NCI-H446 (cell line): ENCODE measurements at regions not wholly inside any gene's neighbourhood (a gene's known extent, or its start where the extent isn't known, plus 50 kb on each side); places are given as distances from the start of the nearest gene placed in this dataset.
"Not testable (repeated sequence)": the region's sequence is repeated elsewhere in the genome, so short reads cannot be mapped to it uniquely, and the experiment has no call there.

Experiments used
- DNase-seq, 2 experiments: peaks; one replicate each; lab custom pipeline; 2025; lab: John Stamatoyannopoulos, UW

DNA sequence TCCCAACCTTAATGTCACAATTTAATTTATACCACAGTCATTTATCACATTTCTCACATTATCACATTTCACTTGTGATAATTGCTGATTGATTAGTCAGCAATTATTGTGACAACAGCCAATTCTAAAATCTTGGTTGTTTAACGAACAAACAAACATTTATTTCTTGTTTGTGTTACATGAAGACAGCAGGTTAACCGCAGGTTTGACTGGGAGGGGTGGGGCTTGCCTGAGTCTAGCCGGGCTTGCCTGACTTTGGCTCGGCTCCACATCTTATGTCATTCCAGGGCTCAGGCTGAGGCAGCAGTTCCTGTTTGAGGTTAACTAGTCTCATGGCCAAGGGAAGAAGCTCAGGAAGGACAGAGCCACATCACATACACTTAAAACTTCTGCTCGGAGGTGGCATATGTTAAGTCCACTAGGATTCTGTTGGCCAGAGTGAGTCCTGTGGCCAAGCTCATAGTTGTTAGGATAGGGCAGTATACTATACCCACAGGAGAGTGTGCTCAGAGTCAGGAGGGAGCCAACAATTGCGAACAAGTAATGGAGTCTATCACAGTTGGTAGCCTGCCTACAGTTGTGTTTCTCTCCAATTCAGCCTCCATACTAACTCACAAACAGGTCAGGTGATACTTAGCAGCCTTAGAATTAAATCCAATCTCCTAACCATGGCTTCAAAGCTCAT, 90.0 kb upstream of the IFNGR1 start:
- peak; percentile 16 to 68 for DNase-seq

DNA sequence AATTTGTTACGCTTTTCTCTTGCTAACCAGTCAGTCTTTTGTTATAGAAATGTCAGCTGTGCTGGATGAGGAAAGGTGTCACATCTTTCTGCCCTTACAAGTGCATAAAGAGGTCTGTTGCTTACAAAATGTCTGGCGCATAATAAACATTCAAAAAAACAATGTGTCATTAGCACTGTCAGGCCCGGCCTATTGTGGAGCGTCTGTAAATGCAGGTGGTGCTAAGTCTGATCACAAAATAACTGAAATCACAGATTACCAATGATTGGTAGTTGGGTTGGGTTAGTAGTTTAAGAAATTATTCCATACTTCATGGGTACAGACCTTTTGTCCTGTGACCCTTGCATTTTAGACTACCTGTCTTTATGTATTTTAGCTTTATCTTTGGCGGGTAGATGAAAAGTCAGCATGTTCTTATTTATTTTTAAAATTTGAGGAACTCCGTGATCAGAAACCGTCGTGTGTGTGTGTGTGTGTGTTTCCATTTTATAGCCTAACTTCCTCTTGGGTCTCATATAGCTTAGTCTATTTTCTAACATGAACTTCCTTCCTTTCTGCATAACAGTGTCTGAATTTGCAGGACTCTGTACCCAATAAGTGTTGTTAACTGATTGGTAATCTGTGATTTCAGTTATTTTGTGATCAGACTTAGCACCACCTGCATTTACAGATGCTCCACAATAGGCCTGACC, 88.1 kb upstream of the IFNGR1 start:
- no peak for DNase-seq

DNA sequence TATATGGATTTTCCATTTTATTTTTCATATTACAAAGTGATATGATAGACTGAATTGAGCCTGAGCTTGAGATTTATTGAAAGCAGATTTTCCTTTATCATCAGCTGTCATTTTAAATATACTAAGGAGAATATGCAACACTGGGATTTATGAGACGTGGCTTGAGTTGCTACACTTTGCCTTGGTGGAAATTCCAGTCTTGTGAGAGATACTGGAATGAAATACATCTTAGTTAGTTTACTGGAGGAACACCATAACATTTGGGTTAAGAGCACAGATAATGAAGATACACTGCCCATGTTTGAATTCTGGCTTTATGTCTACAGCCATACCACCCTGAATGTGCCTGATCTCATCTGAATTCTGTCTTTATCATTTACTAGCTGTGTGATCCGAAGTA, 86.5 kb upstream of the IFNGR1 start:
- no peak for DNase-seq

DNA sequence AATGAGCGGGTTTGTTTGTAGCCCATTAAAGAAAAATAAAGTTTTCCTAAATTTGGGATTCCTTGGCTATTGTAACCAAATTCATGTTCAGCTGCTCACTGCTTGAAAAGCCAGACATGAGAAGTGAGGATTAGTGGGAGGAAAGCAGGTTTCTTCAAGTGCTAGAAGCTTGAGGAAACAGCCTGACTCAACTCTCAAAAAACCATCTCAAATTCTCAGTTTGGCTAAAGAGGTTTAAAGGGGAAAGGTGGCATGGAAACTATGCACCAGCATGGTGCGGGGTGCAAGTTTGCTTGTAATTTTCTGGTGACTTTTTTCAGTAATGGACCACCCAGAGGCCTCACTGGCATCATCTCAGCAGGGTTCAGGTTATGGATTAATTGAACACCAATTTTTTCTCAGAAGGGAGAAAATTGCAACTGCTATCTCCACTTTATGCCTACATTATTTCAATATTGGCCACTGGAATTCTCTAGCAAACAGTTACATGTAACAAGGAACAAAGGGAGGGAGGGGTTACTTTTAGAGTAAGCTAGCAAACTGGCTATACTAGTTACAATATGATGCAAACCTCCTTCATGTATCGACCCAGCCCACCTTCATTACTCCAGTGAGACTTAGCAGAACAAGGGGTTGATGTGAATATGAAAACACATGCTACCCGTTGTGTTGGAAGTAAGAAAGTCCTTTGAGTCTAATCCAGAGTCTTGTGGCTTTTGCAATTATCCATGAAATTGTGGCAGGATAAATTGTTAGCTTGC, 85.0 kb upstream of the IFNGR1 start:
- DNase-seq = no peak

DNA sequence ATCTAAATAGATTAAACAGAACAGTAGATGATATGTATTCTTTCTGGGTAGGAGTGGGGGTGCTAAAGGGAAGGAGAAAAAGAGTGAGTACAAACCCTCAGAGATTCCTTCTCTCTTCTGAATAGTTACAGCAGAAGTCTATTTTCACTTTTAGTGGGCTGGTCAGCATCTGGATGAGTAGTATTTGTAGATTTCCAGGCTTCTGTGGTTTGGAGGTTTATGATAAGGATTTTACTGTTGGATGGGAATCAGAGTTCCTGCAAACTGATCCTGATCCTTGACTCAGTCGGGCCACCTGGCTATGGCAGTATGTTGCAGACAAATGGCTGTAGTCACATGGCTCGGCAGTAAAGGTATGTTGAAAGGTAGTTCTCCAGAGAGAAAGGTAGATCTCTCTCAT, 84.3 kb upstream of the IFNGR1 start:
- no peak for DNase-seq

DNA sequence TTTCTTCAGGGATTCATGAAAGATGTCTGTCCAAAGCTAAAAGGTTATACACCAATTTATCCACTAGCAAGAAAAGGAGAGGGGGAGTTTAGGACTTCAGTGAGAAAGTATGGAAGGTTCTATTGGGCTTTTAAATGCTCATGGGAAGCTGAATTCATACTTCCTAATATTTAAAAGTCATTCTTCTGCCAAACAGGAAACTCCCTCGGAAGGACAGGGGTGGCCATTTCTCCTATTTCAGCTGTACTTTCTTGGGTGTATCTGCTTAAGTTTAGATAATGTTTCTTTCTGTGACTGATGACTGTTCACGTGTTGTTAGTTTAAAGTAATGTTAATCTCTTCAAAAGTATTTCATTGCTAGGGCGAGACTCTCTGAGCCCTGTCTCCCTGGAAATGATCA, 80.5 kb upstream of the IFNGR1 start:
- DNase-seq = no peak

DNA sequence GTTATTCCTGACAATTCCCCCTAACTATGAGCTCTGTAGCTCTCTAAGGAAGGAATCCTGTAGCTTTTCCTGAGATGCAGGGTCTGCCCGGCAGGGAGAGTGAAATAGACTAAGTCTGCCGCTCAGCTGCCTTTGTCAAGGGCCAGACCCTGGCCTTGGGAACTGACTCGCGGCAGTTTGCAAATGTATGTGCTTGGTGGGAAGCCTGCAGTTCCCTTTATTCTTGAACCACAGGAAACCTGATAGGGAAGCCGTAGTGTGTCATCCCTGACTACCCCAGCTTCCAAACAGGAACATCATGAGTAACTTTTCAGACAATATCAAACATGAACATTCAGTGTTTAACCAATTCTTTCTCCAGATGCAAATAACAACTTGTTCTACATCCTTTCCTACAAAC, 78.7 kb upstream of the IFNGR1 start:
- no peak for DNase-seq

DNA sequence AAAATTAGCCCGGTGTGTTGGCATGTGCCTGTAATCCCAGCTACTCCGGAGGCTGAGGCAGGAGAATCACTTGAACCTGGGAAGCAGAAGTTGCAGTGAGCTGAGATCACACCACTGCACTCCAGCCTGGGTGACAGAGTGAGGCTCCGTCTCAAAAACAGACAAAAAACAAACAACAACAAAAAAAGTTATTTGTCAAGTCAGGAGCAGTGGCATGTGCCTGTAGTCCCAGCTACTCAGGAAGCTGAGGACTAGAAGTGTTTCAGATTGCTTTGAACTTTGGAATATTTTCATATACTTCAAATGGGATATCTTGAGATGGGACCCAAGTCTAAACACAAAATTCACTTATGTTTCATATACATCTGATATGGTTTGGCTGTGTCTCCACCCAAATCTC, 73.1 kb upstream of the IFNGR1 start:
- not testable (repeated sequence) for DNase-seq

DNA sequence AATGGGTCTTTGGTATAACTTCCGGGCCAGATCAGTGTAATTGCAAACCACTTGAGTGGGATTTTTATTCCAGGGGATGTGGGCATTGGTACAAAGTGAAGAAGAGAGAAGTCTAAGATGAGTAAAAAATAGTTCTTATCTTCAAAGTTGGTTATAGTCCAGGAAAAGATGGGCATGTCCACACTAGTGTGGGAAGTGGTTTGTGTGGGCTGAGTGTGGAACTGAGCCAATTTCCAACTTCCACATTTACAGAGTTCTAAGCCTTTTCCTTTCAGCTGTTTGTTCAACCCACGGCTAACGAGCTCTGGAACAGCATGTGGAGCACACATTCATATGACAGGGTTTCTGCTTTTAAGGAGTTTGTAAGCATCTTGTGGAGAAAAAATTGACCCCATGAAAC, 72.3 kb upstream of the IFNGR1 start:
- DNase-seq = peak in 1 of 2 experiments; percentile 29

DNA sequence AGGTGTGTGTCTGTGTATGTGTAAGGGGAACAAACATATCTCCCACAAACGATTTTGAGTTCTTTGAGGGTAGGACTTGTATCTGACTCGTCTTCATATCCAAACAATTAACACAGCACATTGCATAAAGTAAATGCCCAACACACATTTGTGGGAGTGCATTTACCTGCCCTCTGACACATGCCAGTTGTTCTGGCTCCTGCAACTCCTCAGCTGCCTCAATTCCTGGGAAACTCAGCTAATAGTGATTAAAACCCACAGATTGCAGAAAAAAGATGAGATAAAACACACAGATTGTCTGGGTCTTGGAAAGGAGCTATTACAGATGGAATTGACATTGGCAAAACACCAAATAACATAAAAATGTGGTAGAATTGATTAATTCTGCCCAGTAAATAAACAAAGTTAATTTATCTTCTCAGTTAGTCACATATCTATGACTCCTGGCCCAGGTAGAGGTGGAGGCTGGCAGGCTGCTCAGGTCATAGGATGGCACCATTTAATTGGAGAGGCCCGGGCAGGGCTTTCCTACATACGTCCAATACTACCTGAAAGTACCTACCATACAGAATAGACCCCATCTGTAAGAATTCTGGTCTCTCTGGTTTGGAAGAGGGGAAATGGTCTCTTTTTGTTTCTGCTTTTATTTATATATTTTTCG, 71.5 kb upstream of the IFNGR1 start:
- DNase-seq = peak in 1 of 2 experiments; percentile 7

DNA sequence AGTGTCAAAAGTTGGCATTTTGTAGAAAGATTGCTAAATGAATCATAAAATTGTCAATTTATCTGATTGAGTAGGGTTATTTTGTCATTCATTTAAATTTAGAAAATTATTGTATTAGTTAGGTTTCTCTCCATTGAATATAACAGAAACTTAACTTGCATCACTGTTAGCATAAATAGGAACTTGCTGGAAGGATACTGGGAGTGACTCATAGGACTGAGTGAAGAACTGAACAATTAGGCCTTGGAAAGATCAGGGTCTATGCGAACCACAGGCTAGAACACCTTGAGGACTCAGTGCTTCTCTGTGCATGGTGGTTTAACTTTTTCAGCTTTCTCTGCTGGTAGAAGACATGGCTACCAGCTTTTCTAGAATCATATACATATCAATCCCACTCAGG, 67.7 kb upstream of the IFNGR1 start:
- DNase-seq = no peak

DNA sequence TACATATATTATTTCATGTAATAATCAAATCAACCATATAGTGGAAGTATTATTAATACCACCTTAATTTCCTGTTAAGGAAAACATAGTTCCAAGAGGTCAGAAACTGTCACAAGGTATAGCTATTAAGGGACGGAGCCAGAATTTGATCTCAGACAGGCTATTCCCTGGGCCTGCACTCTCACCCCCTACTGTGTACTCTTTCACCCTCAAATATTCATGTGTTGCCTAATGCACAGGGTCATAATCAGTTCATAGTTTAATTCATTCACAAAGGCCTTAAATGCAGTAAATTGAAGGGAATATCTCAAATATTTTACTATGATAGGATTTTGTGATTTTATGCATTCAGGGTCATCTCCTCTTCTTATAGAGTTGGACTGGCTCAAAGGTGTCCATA, 67.2 kb upstream of the IFNGR1 start:
- DNase-seq = no peak

DNA sequence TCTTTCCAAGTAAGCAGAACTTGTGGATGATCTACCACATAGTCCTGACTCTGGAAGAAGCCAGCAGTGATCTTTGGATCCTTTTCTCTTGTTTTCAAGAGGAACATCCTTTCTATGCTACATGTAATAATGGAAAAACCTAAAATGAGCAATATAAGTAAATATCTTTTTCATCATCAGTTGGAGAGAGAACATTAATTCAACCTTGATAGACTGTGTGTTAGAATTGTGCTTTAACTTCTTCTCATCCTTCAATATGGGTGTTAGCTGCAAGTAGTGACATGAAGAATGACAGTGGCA, 65.6 kb upstream of the IFNGR1 start:
- DNase-seq = no peak

DNA sequence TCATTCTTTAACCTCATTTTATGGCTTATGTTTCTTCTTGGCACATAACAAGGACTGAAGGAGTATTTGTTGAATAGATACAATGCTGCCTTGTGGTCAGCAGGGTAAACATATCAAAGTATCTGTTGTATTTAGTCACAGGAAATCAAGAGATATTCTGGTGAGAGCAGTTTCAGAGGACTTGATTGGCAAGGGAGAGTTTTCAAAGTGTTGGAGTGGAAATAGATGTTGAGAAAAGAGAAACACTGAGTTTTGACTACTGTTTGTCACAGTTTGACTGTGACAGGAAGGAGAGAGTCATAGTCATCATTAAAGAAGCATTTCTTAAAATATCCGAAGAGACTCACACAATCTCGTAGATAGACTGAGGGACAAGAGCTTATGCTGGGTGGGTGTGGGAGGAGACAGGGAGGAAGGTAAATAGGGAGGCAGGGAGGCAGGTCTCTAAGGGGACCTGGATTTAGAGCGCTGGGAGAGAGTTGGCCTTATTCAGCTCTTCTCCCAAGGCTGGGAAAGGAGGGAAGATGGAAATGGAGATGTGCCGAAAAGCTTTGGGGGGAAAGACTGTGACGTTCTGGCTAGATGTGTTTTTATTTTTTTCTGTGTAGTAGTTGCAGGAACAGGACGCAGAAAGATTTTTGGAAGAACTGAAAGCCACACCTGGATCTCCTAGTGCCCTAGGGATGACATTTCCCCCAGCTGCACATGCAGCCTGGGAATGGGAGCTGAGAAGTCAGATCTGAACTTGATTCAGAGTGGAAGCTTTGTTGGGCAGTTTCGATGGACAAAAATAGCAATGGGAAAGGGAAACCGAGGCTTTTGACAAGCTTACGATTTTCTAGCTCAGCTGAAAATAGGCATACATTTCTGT, 65.0 kb upstream of the IFNGR1 start:
- DNase-seq = no peak

DNA sequence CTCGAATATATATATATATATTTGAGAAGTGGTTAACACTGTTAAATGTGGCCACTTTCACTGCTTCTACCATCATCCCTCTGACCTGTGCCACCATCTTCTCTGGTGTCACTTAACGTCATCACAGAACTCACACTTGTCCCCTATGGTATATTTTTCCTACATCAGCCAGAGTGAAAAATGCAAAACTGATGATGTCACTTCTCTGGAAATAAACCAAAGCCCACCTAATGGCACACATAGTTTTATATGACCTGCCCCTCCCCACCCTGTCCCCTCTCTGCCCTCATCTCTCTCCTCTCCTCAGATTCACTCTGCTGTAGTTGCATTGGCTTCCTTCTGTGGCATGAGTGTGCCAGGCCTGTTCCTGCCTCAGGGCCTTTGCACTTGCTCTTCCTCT, 63.9 kb upstream of the IFNGR1 start:
- no peak for DNase-seq

DNA sequence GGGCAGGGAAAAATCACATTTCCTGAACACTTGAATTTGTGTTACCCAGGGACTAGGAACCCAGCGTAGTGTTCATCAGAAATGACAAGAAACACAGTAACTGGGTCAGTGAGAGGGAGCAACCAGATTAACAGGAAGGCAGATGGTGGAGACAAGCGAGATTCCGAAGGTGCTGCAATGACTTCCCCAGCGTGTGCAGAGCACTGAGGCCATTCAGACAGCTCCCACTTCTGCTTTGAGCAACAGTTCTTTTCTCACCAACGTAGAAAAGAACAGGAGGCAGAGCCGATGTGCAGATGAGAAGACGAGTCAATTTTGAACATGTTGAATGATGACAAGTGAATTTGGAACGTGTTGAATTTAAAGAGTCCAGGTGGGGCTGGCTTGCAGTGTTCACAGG, 63.1 kb upstream of the IFNGR1 start:
- DNase-seq = no peak

DNA sequence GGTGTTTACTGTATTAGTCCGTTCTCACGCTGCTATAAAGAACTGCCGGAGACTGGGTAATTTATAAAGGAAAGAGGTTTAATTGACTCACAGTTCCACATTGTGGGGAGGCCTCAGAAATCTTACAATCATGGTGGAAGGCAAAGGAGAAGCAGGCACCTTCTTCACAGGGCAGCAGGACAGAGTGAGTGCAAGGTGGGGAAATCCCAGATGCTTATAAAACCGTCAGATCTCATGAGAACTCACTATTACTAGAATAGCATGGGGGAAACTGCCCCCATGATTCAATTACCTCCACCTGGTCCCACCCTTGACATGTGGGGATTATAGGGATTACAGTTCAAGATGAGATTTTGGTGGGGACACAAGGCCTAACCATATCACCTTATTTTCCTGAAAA, 60.1 kb upstream of the IFNGR1 start:
- not testable (repeated sequence) for DNase-seq

DNA sequence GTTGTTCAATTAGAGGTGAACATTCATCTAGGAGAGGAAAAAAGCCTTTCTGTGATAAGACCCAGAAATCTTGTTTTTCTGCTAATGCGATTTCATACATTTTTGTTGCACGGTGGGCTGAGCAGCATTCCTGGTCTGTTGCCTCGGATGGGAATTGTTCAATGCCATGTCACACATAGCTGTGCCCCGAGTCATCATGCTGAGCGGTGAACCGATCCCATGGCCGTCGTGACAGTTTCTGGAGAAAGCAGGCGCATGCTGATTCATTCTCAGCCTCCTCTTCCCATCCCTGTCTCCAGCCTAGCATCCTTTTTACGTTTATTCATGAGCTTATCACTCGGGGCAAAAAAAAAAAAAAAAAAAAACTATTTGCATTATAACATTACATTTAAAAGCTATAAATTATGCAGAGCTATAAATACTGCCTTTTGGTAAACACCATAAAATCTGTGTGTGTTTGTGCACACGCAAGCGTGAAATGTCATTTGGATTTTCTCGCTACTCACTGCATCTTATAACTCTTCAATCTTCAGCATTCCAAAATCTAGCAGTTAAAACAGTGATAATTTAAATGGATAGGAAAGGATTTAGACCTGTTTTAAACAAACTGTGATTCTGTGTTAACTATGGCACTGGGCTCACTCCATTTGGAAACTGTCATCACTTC, 58.9 kb upstream of the IFNGR1 start:
- peak in 1 of 2 experiments; percentile 2 for DNase-seq

DNA sequence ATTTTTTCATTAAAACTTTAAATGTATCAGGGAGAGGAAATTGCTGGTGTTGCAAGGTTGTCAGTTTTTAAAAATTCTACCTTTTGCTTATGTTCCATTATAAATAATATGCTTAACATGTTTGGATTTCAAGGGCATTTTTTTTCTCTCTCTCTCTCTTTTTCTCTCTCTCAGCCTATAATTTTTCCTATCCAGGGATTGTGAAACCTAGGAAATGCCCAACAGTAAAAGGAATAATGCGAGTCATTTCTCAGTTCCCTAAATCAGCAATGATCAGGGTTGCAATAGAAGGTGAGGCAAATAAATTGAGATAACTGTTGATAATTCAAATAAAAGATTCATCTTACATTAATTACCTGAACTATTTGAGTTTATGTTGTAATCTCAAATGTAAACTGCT, 53.2 kb upstream of the IFNGR1 start:
- DNase-seq = no peak

DNA sequence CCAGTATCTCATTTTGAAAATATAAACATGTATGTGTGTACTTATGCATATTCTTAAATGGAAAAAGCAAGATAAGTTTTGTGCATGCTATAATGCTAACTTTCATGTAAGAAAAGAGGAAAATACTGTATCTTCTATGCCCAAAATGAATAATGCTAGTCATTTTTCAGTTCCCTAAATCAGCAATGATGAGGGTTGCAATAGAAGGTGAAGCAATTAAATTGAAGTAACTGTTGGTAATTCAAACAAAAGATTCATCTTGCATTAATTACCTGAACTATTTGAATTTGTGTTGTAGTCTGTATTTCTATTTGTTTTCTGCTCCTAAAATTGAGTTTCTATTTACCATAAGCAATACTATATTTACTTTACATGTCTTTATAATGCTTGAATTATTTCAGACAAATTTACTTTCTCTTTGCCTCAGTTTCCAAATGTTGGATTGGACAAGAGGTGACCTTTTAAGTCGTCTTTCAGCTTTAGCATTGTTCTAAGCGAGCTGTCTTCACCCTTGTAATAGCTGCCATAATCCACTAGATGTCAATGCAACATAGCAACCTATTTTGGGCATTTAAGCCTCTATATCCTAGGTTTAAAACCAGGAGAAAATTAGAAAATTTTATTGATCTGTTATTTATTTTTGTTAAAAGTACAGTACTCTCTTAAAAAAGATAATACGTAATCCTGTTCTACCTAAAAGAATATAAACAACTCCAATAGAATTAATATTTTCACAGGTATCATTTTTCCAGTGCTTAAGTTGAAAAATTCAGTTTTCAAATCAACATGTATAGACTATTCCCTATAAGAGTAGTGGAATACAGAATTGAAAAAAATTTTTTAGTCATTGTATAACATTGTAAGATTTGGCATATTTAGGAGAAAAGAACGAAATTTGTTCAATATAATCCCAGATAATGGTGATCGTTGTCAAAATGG, 52.3 kb upstream of the IFNGR1 start:
- peak; percentile 17 to 58 for DNase-seq
